GM18861 (cell line): ENCODE measurements at regions not wholly inside any gene's neighbourhood (a gene's known extent, or its start where the extent isn't known, plus 50 kb on each side); places are given as distances from the start of the nearest gene placed in this dataset.
"Not testable (repeated sequence)": the region's sequence is repeated elsewhere in the genome, so short reads cannot be mapped to it uniquely, and the experiment has no call there.

Experiments
- ATAC-seq: cut with Tn5 transposase; IDR thresholded peaks from one replicate; pipeline ENCODE4 v1.9.1; 2021; ENCODE audit not compliant: unreplicated experiment

DNA sequence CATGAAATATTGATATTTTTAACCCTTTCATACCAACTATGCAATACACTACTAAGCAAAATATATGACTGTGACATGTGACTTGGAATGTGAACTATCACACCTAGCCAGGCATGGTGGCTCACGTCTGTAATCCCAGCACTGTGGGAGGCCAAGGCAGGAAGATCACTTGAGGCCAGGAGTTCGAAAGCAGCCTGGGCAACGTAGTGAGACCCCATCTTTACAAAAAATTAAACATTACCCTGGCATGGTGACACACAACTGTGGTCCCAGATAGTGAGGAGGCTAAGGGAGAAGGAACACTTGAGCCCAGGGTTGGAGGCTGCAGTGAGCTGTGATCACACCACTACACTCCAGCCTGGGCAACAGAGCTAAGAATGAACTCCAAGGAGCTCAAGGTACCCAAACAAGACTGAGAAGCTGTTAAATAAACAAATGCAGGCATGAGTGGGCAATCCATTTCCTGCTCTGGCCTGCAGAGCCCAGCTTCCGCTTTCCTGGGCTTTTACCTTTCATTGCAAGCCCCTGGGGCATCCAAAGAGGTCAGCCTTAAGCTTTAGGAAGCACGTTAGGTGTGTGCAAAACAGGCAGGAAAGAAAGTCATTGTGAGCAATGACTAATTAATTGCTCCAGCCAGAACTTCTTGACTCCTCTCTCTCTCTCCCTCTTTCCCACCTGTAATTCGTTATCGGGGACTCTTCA is 162.1 kb upstream of the FOXK1 start:
- ATAC-seq = no peak

DNA sequence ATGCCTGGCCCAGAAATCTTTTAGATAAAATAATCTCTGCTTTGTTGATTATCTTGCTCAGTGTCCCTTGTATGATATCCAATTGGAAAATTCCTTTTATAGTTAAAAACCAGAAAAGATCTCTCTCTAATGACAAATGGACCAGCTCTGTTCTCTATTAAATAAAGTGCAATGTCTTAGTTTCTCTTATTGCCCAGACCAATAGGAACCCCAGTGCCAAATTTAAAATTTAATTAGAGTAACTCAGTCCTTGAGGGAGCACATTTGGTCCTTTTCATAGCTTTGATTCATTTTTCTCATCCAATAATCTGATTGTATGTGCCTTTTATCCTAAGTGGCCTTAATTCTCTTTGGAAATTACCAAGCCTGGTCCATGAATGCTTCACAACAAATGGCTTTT is 158.9 kb upstream of the FOXK1 start:
- no peak for ATAC-seq

DNA sequence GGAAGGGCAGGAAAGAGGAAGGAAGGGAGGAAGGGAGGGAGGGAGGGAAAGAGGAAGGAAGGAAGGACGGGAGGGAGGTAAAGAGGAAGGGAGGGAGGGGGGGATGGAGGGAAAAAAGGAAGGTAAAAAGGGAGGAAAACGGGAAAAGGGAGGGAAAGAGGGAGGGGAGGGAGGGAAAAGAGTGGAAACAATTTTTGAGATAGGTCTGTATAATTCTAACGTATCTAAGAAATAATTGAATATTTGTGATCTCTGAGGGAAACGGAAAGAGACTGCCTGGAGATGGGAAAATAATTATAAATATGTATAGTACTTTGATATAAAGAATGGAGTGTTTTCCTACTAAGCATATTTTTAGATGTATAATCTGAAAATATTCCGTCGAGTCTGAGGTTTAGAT is 158.2 kb upstream of the FOXK1 start:
- ATAC-seq = no peak

DNA sequence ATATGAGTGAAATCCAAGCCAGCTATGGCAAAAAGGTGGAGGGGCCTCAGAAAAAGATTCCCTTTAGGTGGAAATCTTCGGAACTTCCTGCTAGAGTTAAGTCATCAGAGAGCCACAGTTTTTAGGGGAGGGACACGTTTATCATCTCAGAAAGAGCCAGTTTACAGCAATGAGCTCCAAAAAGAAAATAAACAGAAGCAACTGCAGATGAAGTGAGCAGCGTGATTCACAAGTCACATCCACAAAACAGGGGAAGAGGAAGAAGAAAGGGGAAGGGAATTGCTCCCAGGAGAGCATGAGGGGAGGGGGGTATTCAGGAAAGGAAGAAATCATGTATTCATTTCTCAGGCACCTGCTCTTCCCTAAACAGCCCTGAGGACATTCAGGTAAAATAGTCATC is 156.2 kb upstream of the FOXK1 start:
- ATAC-seq = no peak

DNA sequence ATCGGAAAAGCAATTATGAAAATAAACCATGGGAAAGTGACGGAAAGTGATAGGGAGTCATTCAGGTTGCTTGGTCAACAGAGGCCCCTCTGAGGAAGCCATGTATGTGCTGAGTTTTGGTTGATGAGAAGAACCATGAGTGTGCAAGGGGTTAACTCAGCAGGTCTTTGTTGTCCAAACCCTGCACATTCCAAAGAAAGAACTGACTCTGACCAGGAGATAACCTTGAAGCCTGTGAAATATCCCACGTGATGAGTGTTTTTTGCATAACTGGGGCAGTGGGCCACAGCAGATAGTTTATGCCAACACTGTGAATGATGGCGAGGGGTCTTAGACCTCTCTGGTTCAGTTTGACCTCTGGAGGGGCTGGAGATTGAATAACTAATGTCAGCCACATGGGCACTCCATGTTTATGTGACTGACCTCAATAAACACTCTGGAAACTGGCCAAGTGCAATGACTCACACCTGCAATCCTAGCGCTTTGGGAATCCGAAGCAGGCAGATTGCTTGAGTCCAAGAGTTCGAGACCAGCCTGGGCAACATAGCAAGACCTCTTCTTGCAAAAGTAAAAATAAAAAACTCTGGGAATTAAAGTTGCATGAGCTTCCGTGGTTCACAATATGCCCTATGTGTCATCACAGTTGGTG is 154.0 kb upstream of the FOXK1 start:
- ATAC-seq = no peak

DNA sequence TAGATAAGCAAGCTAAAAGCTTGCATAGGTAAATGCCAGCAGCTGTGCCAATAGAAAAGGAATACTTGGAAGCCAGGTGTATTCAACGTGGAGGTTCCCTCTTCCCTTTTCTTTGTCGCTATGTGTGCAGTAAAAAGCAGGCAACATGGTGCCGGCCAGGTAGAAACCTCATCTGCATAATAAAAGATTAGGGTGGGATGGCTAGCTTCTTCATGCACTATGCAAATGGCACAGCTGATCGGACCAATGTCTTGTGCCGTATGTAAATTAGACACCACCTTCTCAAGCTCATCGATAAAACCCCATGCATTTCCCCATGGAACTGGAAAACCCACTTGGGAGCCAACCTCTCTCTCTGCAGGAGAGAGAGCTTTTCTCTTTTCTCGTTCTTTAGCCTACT is 150.9 kb upstream of the FOXK1 start:
- no peak for ATAC-seq

DNA sequence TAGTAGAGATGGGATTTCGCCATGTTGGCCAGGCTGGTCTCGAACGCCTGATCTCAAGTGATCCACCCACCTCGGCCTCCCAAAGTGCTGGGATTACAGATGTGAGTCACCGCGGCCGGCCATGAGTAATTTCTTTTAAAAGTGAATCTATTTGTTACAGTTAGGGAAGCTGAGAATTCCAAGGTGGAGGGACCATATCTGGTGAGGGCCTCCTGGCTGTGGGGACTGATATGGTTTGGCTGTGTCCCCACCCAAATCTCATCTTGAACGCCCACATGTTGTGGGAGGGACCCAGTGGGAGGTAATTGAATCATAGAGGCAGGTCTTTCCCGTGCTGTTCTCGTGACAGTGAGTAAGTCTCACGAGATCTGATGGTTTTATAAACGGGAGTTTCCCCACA is 148.8 kb upstream of the FOXK1 start:
- ATAC-seq = not testable (repeated sequence)

DNA sequence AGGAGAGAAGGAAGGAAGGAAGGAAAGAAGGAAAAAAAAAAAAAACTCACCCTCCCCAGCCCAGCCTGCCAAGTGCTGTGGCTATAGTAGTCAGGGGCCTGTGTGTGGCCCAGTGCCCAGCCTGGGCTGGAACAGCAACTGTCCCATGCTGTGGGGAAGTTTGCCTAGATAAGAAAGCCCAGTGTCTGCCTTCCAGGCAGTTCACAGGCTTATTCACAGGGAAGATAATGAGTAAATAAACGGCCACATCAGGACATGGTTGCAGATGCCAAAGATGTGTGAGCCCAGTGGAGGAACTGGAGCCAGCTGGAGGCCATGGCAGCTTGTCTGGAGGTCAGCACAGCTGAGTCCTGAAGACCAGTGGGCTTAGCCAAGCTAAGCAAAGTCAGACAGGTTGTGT is 132.4 kb upstream of the FOXK1 start:
- ATAC-seq = no peak

DNA sequence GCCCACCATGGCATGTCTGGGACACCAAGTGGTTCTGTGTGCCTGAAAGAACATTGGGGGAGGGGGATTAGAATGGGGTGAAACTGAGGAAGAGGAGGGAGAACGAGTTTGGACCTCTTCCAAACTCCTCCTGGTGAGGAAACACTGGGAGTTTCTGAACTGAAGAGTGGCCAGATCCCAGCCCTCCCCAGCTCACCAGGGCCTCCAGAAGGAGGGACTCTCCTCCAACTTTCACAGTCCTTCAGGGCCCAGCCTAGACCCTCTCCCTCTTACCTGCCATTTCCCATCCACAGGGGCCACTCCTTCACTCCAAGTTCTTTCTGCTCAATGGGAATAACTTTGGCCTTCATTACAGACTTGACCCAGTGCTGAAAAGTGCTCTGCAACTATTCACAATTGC is 132.0 kb upstream of the FOXK1 start:
- no peak for ATAC-seq

DNA sequence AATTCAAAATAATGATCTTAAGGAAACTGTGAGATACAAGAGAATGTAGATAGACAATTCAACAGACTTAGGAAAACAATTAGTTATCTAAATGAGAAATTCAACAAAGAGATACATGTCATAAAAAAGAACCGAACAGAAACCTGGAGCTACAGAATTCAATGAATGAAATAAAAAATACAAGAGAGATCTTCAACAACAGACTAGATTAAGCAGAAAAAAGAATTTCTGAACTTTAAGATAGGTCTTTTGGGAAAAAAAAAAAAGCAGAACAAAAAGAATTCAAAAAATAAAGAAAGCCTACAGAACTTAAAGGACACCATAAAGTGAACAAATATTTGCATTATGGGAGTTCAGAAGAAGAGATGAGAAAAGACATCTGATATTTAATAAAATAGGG is 129.1 kb upstream of the FOXK1 start:
- no peak for ATAC-seq

DNA sequence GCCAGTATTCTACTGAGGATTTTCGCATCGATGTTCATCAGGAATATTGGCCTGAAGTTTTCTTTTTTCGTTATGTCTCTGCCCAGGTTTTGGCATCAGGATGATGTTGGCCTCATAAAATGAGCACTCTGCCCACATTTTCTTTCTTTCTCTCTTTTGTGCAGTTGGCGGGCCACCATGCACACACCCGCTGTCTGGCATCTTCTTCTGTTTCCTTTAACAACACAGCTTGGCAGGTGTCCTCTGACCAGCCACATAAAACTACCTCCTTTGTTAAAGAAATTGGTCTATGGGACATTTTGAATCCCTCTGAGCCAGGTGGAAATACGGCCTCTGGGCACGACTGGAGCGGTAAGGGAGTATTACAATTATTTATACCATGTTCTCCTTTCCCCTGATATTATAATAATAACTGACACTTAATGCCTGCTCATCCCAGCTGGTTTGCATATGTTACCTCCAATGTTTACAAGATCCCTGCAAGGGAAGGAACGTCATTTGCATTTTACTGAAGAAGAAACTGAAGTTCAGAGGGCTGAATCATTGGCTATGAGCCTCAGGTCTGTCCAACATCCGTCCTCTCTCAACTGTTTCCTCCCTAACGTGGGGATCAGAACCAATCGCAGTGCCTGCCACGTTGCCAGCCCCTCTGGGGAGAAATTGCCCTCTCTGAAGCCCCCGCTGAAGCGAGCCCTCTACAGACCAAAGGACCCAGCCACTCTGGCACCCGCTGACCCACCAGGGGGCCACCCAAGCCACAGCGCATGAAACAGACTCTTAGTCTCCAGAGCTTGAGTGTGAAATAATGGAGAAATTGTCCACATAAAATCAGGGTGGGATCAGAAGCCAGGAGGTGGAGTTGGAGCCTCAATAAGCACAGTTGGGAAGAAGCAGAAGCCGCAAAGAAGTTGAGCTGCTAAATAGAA is 125.0 kb upstream of the FOXK1 start:
- ATAC-seq = no peak

DNA sequence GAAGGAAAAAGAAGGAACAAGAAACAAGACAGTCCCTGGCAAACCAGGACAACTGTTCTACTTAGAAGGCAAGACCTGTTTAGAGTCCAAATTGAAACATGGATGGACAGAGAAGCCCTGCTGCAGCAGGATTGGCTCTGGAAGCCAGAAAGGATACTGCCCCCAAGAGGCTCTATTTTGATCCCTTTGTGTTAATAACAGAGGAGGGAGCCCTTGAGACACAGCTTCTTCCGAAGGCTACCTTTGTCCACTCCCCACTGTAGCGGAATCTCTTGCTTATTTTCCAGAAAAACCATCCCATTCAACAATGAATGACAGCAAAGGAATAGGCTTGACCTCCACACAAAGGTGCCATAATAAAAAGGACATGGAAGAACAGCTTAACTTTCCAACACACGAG is 120.3 kb upstream of the FOXK1 start:
- ATAC-seq = no peak

DNA sequence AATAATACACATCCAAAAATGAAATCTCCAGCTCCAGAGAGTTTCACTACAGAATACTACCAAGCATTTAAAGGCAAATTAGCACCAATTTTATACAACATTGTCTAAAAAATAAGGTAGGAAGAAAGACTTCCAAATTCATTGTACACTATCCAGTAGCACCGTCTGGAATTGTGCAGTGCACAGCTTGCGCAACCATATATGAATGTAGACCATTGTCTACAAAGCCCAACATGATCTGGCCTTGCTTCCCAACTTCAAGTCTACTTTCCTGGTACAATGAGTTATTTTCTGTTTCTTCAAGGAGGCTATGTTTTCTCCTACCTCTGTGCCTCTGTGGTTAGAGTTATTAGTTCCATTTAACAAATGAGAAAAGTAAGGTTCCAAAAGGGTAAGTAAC is 115.4 kb upstream of the FOXK1 start:
- ATAC-seq = no peak

DNA sequence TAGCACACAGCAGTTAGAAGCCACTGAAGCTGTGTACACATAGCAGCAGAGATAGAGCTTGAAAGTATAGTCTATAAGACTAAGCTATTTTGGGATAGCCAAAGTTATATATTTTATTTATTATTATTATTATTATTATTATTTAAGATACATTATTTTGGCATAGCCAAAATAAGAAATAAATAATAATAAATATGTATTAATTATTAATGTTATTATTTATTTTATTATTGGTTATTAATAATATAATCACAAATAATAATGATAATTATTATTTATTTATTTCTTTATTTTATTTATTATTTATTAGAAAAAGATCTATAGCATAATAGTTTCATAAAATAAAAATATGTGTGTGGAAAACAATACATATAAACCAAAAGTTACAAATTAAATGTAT is 107.2 kb upstream of the FOXK1 start:
- no peak for ATAC-seq

DNA sequence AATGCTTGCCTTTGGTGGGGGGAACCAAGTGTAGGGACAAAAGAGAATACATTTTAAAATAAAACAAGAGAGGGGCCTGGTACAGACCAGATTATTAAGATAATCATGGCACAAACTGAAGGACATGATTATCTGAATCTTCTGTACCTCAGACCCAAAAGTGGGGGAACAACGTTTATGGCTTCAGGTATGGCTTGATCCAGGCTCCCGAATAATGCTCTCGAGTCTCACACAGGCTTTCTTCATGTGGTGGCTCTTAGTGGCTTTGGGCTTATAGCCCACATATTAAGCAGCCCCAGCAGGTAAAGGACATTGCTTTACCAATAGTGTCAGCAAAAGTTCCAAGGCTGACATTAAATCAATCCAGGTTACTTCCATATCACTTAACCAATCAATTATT is 106.8 kb upstream of the FOXK1 start:
- no peak for ATAC-seq

DNA sequence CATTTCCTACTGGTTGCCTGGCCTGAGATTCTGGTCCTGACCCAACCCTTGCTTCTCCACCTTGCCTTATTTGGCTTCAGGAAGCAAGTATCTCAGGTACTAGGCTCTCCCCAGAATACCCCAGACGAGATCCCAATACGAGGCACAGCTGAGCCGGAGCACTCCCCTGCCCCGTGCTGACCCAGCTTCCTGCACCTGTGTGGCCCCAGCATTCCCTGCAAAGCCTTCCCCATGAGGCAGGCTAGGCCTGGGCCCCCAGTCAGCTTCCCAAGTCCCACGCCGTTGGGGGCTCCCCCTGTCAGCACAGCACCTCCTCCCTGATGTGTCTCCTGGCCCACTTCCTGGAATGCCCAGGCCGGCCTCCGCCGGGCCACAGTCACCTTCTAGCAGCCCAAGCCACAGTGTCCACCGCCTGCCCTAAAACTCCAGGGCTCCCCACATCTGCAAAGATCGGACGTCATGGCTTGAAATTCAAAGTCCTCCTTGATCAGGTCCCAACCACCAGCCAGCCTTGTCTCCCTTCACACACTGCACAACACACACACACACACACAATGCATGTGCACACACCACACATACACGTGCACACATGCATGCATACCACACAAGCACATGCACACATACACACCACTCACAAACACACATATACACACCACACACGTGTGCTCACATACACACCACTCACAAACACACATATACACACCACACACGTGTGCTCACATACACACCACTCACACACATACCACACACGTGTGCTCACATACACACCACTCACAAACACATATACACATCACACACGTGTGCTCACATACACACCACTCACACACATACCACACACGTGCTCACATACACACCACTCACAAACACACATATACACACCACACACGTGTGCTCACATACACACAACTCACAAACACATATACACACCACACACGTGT is 78.9 kb upstream of the FOXK1 start:
- no peak for ATAC-seq

DNA sequence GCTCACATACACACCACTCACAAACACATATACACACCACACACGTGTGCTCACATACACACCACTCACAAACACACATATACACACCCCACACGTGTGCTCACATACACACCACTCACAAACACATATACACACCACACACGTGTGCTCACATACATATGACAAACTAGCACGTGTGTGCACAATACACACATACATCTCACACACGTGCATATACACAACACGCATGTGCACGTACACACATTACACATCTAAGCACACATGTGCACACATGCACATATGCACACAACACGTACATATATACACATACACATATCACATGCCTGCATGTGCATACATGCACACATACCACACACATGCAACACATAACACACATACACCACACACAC is 78.3 kb upstream of the FOXK1 start:
- ATAC-seq = no peak

DNA sequence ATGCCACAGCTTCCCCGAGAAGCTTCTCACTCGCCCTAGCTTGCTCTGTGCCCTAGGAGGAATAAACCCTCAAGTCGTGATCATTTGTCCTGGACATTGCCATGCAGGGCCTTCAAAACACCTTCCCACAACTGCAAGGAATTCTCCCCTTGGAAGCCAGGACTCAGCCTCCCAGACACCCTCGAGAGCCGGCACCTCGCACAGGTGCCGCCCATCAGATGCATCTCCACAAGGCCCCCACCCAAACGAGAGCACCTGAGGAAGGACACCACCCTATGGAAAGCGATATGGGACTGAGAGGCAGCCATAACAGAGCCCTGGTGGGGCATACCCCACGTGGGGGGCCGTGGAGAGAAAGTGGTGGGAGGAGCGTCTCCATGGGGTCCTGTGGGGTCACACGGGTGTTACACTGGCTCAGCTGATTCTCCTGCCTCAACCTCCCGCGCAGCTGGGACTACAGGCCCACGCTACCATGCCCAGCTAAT is 77.6 kb upstream of the FOXK1 start:
- ATAC-seq = no peak

DNA sequence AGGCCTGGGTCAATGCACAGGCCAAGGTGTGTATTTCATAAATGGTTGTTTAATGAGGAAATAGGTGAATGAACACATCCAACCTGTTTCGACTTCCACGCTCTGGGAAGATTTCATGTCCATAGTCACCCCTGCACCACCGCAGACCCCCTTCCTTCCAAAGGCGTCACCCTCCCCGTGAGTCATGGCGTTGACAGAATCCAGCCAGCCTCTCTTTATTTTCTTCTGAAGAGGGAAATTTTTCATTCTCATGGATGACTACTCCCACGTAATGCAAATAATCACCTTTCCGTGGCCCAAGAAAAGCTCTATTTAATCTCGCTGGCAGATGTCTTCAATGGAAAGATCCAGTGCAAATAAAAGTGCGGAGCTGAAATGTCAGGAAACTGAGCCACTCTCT is 75.3 kb upstream of the FOXK1 start:
- no peak for ATAC-seq

DNA sequence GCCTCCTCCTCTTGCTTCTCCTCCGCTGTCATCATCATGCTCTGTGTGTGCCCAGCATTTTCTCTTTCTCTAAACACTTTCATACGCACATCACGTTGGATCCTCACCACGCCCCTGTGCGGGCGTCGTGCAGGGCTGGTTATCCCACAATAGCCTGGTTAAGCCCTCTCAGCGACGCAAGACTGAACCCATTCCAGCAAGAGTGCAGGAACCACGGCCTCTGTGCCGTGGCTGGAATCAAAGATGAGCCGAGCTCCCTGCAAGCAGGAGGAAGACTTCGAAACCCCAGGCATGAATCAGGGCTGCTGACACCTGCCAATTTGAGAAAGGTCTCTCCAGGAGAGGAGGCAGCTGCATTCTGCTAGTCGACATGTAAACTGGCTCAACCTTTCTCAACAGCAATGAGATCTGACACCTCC is 74.8 kb upstream of the FOXK1 start:
- no peak for ATAC-seq

DNA sequence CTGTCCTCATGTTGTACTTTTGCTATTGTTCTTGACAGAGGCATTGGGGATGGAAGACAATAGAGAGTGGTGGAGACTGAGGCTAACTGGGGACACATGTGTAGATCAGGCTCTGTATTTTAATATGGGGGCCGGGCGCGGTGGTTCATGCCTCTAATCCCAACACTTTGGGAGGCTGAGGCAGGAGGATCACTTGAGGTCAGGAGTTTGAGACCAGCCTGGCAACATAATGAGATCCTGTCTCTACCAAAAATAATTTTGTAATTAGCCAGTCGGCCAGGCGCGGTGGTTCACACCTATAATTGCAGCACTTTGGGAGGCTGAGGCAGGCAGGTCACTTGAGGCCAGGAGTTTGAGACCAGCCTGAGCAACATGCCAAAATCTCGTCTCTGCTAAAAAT is 72.5 kb upstream of the FOXK1 start:
- not testable (repeated sequence) for ATAC-seq
